ENCODE measurements at regions not wholly inside any gene's neighbourhood (a gene's known extent, or its start where the extent isn't known, plus 50 kb on each side); places are given as distances from the start of the nearest gene placed in this dataset.
"Not testable (repeated sequence)": the region's sequence is repeated elsewhere in the genome, so short reads cannot be mapped to it uniquely, and the experiment has no call there.

GRCh38 chr2:207357216-207357615, 172.5 kb upstream of the CREB1 start:
- Histone ChIP-seq H3K4me3 (ENCODE audit: low read length) (no peak overlapping the region), H3K27ac (ENCODE audit: low read length) (no peak overlapping the region), H3K36me3 (ENCODE audit: control insufficient read depth, insufficient read depth, low read length) (no peaks in the 10 kb centered on the region), H3K27me3 (ENCODE audit: control insufficient read depth, insufficient read depth, low read length) (no peaks in the 10 kb centered on the region), H3K4me1 (ENCODE audit: control insufficient read depth, insufficient read depth, low read length) (no peaks in the 10 kb centered on the region), H3K9me3 (replicated peaks; ENCODE audit: control insufficient read depth, low read depth, low read length) (no peaks in the 10 kb centered on the region)
- DNase-seq: peak; percentile 15
- WGBS (ENCODE audit: insufficient coverage): no CpG with 5 or more reads among the region's 2 CpGs

GRCh38 chr2:207362716-207363115, 167.0 kb upstream of the CREB1 start:
- Histone ChIP-seq H3K4me3 (ENCODE audit: low read length) (no peak overlapping the region), H3K9me3 (replicated peaks; ENCODE audit: control insufficient read depth, low read depth, low read length) (no peaks in the 10 kb centered on the region), H3K27ac (ENCODE audit: low read length) (no peak overlapping the region), H3K36me3 (ENCODE audit: control insufficient read depth, insufficient read depth, low read length) (no peaks in the 10 kb centered on the region), H3K4me1 (ENCODE audit: control insufficient read depth, insufficient read depth, low read length) (no peaks in the 10 kb centered on the region), H3K27me3 (ENCODE audit: control insufficient read depth, insufficient read depth, low read length) (no peaks in the 10 kb centered on the region)
- WGBS (ENCODE audit: insufficient coverage): no CpG with 5 or more reads among the region's 2 CpGs
- DNase-seq: no peak

- Histone ChIP-seq H3K36me3 (ENCODE audit: control insufficient read depth, insufficient read depth, low read length) (no peaks in the 10 kb centered on the region), H3K4me3 (ENCODE audit: low read length) (no peak overlapping the region), H3K4me1 (ENCODE audit: control insufficient read depth, insufficient read depth, low read length) (no peaks in the 10 kb centered on the region), H3K27me3 (ENCODE audit: control insufficient read depth, insufficient read depth, low read length) (no peaks in the 10 kb centered on the region), H3K9me3 (replicated peaks; ENCODE audit: control insufficient read depth, low read depth, low read length) (no peaks in the 10 kb centered on the region), H3K27ac (ENCODE audit: low read length) (no peak overlapping the region)
- no peak for DNase-seq
- no CpG with 5 or more reads among the region's 1 CpG for WGBS (ENCODE audit: insufficient coverage)
Observed at GRCh38 chr2:207363761-207364290, 165.9 kb upstream of the CREB1 start.

- 64% methylated on average over 1 of the region's 1 CpG for WGBS (ENCODE audit: insufficient coverage)
- no peaks in the 10 kb centered on the region for H3K9me3 ChIP-seq (replicated peaks; ENCODE audit: control insufficient read depth, low read depth, low read length)
Observed at GRCh38 chr2:207370646-207371045, 159.1 kb upstream of the CREB1 start.

GRCh38 chr2:207371877-207372276, 157.9 kb upstream of the CREB1 start:
- Histone ChIP-seq H3K36me3 (ENCODE audit: control insufficient read depth, insufficient read depth, low read length) (no peaks in the 10 kb centered on the region), H3K9me3 (replicated peaks; ENCODE audit: control insufficient read depth, low read depth, low read length) (no peaks in the 10 kb centered on the region), H3K4me1 (ENCODE audit: control insufficient read depth, insufficient read depth, low read length) (no peaks in the 10 kb centered on the region), H3K27ac (ENCODE audit: low read length) (no peak overlapping the region), H3K4me3 (ENCODE audit: low read length) (no peak overlapping the region), H3K27me3 (ENCODE audit: control insufficient read depth, insufficient read depth, low read length) (no peaks in the 10 kb centered on the region)
- no peak for DNase-seq

More at GRCh38 chr2:207370646-207371045, 159.1 kb upstream of the CREB1 start:
- no peaks in the 10 kb centered on the region for H3K36me3 ChIP-seq (ENCODE audit: control insufficient read depth, insufficient read depth, low read length)
- H3K27ac ChIP-seq (ENCODE audit: low read length): no peak overlapping the region
- no peaks in the 10 kb centered on the region for H3K4me1 ChIP-seq (ENCODE audit: control insufficient read depth, insufficient read depth, low read length)
- H3K4me3 ChIP-seq (ENCODE audit: low read length): no peak overlapping the region
- H3K27me3 ChIP-seq (ENCODE audit: control insufficient read depth, insufficient read depth, low read length): no peaks in the 10 kb centered on the region
- no peak for DNase-seq

GRCh38 chr2:207372483-207372882, 157.3 kb upstream of the CREB1 start:
- Histone ChIP-seq H3K4me1 (ENCODE audit: control insufficient read depth, insufficient read depth, low read length) (no peaks in the 10 kb centered on the region), H3K27me3 (ENCODE audit: control insufficient read depth, insufficient read depth, low read length) (no peaks in the 10 kb centered on the region), H3K4me3 (ENCODE audit: low read length) (no peak overlapping the region), H3K36me3 (ENCODE audit: control insufficient read depth, insufficient read depth, low read length) (no peaks in the 10 kb centered on the region), H3K9me3 (replicated peaks; ENCODE audit: control insufficient read depth, low read depth, low read length) (no peaks in the 10 kb centered on the region), H3K27ac (ENCODE audit: low read length) (no peak overlapping the region)
- no peak for DNase-seq
- no CpG with 5 or more reads among the region's 1 CpG for WGBS (ENCODE audit: insufficient coverage)

- WGBS (ENCODE audit: insufficient coverage): 75% methylated on average over 1 of the region's 1 CpG
- Histone ChIP-seq H3K9me3 (replicated peaks; ENCODE audit: control insufficient read depth, low read depth, low read length) (peaks cover 2% of the 10 kb centered on the region), H3K27me3 (ENCODE audit: control insufficient read depth, insufficient read depth, low read length) (no peaks in the 10 kb centered on the region), H3K4me1 (ENCODE audit: control insufficient read depth, insufficient read depth, low read length) (no peaks in the 10 kb centered on the region), H3K4me3 (ENCODE audit: low read length) (no peak overlapping the region), H3K27ac (ENCODE audit: low read length) (no peak overlapping the region), H3K36me3 (ENCODE audit: control insufficient read depth, insufficient read depth, low read length) (no peaks in the 10 kb centered on the region)
- DNase-seq: no peak
Observed at GRCh38 chr2:207375207-207375875, 154.4 kb upstream of the CREB1 start.

GRCh38 chr2:207378620-207379019, 151.1 kb upstream of the CREB1 start:
- H3K36me3 ChIP-seq (ENCODE audit: control insufficient read depth, insufficient read depth, low read length); H3K27me3 ChIP-seq (ENCODE audit: control insufficient read depth, insufficient read depth, low read length); H3K4me1 ChIP-seq (ENCODE audit: control insufficient read depth, insufficient read depth, low read length); DNase-seq; H3K27ac ChIP-seq (ENCODE audit: low read length); H3K4me3 ChIP-seq (ENCODE audit: low read length); H3K9me3 ChIP-seq (replicated peaks; ENCODE audit: control insufficient read depth, low read depth, low read length): not testable (repeated sequence)
- WGBS (ENCODE audit: insufficient coverage): no CpG with 5 or more reads among the region's 2 CpGs

GRCh38 chr2:207385076-207385475, 144.7 kb upstream of the CREB1 start:
- no peaks in the 10 kb centered on the region for H3K4me1 ChIP-seq (ENCODE audit: control insufficient read depth, insufficient read depth, low read length)
- no CpG with 5 or more reads among the region's 1 CpG for WGBS (ENCODE audit: insufficient coverage)

GRCh38 chr2:207385903-207386302, 143.9 kb upstream of the CREB1 start:
- DNase-seq: no peak
- no peaks in the 10 kb centered on the region for H3K27me3 ChIP-seq (ENCODE audit: control insufficient read depth, insufficient read depth, low read length)
- H3K4me1 ChIP-seq (ENCODE audit: control insufficient read depth, insufficient read depth, low read length): no peaks in the 10 kb centered on the region
- no peaks in the 10 kb centered on the region for H3K36me3 ChIP-seq (ENCODE audit: control insufficient read depth, insufficient read depth, low read length)
- WGBS (ENCODE audit: insufficient coverage): no CpG with 5 or more reads among the region's 1 CpG
- no peak overlapping the region for H3K4me3 ChIP-seq (ENCODE audit: low read length)
- H3K27ac ChIP-seq (ENCODE audit: low read length): no peak overlapping the region
- H3K9me3 ChIP-seq (replicated peaks; ENCODE audit: control insufficient read depth, low read depth, low read length): no peaks in the 10 kb centered on the region

More at GRCh38 chr2:207385076-207385475, 144.7 kb upstream of the CREB1 start:
- no peaks in the 10 kb centered on the region for H3K36me3 ChIP-seq (ENCODE audit: control insufficient read depth, insufficient read depth, low read length)
- no peak for DNase-seq
- H3K9me3 ChIP-seq (replicated peaks; ENCODE audit: control insufficient read depth, low read depth, low read length): peaks cover 4% of the 10 kb centered on the region
- H3K4me3 ChIP-seq (ENCODE audit: low read length): no peak overlapping the region
- no peaks in the 10 kb centered on the region for H3K27me3 ChIP-seq (ENCODE audit: control insufficient read depth, insufficient read depth, low read length)
- H3K27ac ChIP-seq (ENCODE audit: low read length): no peak overlapping the region

Data from muscle of leg (tissue), 3 donors.